Liver (tissue), 8 donors: ENCODE measurements at regions not wholly inside any gene's neighbourhood (a gene's known extent, or its start where the extent isn't known, plus 50 kb on each side); places are given as distances from the start of the nearest gene placed in this dataset.

ENCODE experiments used
- DNase-seq: peaks from one replicate; pipeline ENCODE4 v3.0.0-alpha.2; 2017; ENCODE audit warnings: low spot score
- H3K27ac ChIP-seq, 2 donors: one replicate each; pipeline ENCODE4 v1.7.0; 2013; ENCODE audit warnings: inconsistent platforms in 2 of 2, low read length in 2 of 2, control low read depth in 1 of 2, low read depth in 1 of 2, mild to moderate bottlenecking in 1 of 2
- H3K27me3 ChIP-seq, 4 donors: one replicate each; pipeline versions ENCODE4 v1.6.1 to v1.7.0; 2013; ENCODE audit warnings: low read length in 3 of 4, inconsistent platforms in 1 of 4, mild to moderate bottlenecking in 1 of 4, moderate library complexity in 1 of 4; ENCODE audit not compliant: control insufficient read depth in 4 of 4, insufficient read depth in 4 of 4
- H3K36me3 ChIP-seq, 4 donors: one replicate each; pipeline versions ENCODE4 v1.6.1 to v1.7.0; 2013; ENCODE audit warnings: low read length in 3 of 4, mild to moderate bottlenecking in 3 of 4, low read depth in 1 of 4, moderate library complexity in 1 of 4; ENCODE audit not compliant: control insufficient read depth in 4 of 4, insufficient read depth in 3 of 4
- H3K4me1 ChIP-seq, 4 donors: one replicate each; pipeline versions ENCODE4 v1.6.1 to v1.7.0; 2013; ENCODE audit warnings: low read length in 3 of 4, mild to moderate bottlenecking in 3 of 4, moderate library complexity in 1 of 4; ENCODE audit not compliant: control insufficient read depth in 4 of 4, insufficient read depth in 4 of 4
- H3K4me3 ChIP-seq, 3 donors: one replicate each; pipeline versions ENCODE4 v1.6.1 to v1.7.0; 2013; ENCODE audit warnings: low read length in 3 of 3, control low read depth in 1 of 3, low read depth in 1 of 3, mild to moderate bottlenecking in 1 of 3
- H3K9ac ChIP-seq, 2 donors: one replicate each; pipeline ENCODE4 v1.7.0; 2013; ENCODE audit warnings: low read length in 2 of 2, mild to moderate bottlenecking in 2 of 2, moderate library complexity in 2 of 2, control low read depth in 1 of 2, low read depth in 1 of 2
- H3K9me3 ChIP-seq, 4 donors: one replicate each; pipeline versions ENCODE4 v1.6.1 to v1.7.0; 2013; ENCODE audit warnings: low read length in 3 of 4; ENCODE audit not compliant: control insufficient read depth in 4 of 4
- ATF3 ChIP-seq: IDR thresholded peaks from 2 replicates; pipeline ENCODE4 v1.6.1; 2016; ENCODE audit warnings: antibody characterized with exemption
- CTCF ChIP-seq: fragments of 150-350 bp; IDR thresholded peaks from 2 replicates; pipeline ENCODE4 v1.5.1; 2017; ENCODE audit warnings: improper control_type of control experiment, low read depth, low read length; ENCODE audit not compliant: missing input control
- EGR1 ChIP-seq, 2 donors: IDR thresholded peaks; 2 replicates each; pipeline ENCODE4 v1.6.1; 2016 to 2018; ENCODE audit warnings: antibody characterized with exemption in 2 of 2, low read depth in 2 of 2
- FOXA1 ChIP-seq: IDR thresholded peaks from 2 replicates; pipeline ENCODE4 v1.6.1; 2016; ENCODE audit warnings: antibody characterized with exemption
- FOXA2 ChIP-seq: IDR thresholded peaks from 2 replicates; pipeline ENCODE4 v1.6.1; 2016; ENCODE audit warnings: antibody characterized with exemption
- GABPA ChIP-seq, 2 donors: IDR thresholded peaks in 1 of 2; conservative IDR thresholded peaks in 1 of 2; 2 replicates each; pipeline ENCODE4 v1.6.1; 2016; ENCODE audit warnings: antibody characterized with exemption in 2 of 2, mild to moderate bottlenecking in 1 of 2, moderate library complexity in 1 of 2
- HNF4A ChIP-seq, 2 donors: conservative IDR thresholded peaks; 2 replicates each; pipeline ENCODE4 v1.6.1; 2016; ENCODE audit warnings: antibody characterized with exemption in 2 of 2, mild to moderate bottlenecking in 2 of 2
- HNF4G ChIP-seq: IDR thresholded peaks from 2 replicates; pipeline ENCODE4 v1.6.1; 2016; ENCODE audit warnings: antibody characterized with exemption
- JUND ChIP-seq, 2 donors: IDR thresholded peaks; 2 replicates each; pipeline ENCODE4 v1.6.1; 2016; ENCODE audit warnings: antibody characterized with exemption in 2 of 2
- NR2F2 ChIP-seq: IDR thresholded peaks from 2 replicates; pipeline ENCODE4 v1.6.1; 2016; ENCODE audit warnings: antibody characterized with exemption
- SP1 ChIP-seq: IDR thresholded peaks from 2 replicates; pipeline ENCODE4 v1.6.1; 2018; ENCODE audit warnings: antibody characterized with exemption, mild to moderate bottlenecking
- YY1 ChIP-seq: IDR thresholded peaks from 2 replicates; pipeline ENCODE4 v1.6.1; 2016; ENCODE audit warnings: antibody characterized with exemption, mild to moderate bottlenecking
- WGBS: extraction: QIAGEN DNeasy Blood & Tissue Kit; methylation state at CpG from one replicate; pipeline ENCODE4 v1.1.7; 2013; 5-methylcytosine and 5-hydroxymethylcytosine counted together
- TF ChIP-seq, protein P1 (sequence below): IDR thresholded peaks from 2 replicates; pipeline ENCODE4 v1.6.1; 2016; ENCODE audit warnings: antibody characterized with exemption, mild to moderate bottlenecking
- TF ChIP-seq, protein P2 (sequence below): IDR thresholded peaks from 2 replicates; pipeline ENCODE4 v1.6.1; 2016; ENCODE audit warnings: antibody characterized with exemption
- donor health status: healthy.
- donor health status: healthy.
- donor health status: healthy.
- donor health status: healthy.
- donor health status: healthy.

GRCh38 chr16:85429776-85430522, 183.2 kb upstream of the GSE1 start:
- Histone ChIP-seq H3K4me3 (no peak overlapping the region), H3K9ac (no peak overlapping the region), H3K9me3 (no peaks in the 10 kb centered on the region), H3K27me3 (no peaks in the 10 kb centered on the region), H3K4me1 (no peaks in the 10 kb centered on the region), H3K36me3 (no peaks in the 10 kb centered on the region), H3K27ac (no peak overlapping the region)
- 85% methylated on average over 18 of the region's 18 CpGs for WGBS
- TF ChIP-seq NR2F2 (no peak), YY1 (no peak), ATF3 (no peak), CTCF (no peak), FOXA1 (no peak), FOXA2 (no peak), SP1 (no peak), JUND (IDR thresholded peaks at IDR 0.05) (no peak), EGR1 (IDR thresholded peaks at IDR 0.05; ENCODE audit: low read depth in 2 of 2) (no peak), HNF4A (conservative IDR thresholded peaks at IDR 0.05) (no peak), HNF4G (no peak), GABPA (IDR thresholded peaks at IDR 0.05 in 1 of 2, conservative IDR thresholded peaks at IDR 0.05 in 1 of 2) (no peak)
- TF ChIP-seq, protein P1, sequence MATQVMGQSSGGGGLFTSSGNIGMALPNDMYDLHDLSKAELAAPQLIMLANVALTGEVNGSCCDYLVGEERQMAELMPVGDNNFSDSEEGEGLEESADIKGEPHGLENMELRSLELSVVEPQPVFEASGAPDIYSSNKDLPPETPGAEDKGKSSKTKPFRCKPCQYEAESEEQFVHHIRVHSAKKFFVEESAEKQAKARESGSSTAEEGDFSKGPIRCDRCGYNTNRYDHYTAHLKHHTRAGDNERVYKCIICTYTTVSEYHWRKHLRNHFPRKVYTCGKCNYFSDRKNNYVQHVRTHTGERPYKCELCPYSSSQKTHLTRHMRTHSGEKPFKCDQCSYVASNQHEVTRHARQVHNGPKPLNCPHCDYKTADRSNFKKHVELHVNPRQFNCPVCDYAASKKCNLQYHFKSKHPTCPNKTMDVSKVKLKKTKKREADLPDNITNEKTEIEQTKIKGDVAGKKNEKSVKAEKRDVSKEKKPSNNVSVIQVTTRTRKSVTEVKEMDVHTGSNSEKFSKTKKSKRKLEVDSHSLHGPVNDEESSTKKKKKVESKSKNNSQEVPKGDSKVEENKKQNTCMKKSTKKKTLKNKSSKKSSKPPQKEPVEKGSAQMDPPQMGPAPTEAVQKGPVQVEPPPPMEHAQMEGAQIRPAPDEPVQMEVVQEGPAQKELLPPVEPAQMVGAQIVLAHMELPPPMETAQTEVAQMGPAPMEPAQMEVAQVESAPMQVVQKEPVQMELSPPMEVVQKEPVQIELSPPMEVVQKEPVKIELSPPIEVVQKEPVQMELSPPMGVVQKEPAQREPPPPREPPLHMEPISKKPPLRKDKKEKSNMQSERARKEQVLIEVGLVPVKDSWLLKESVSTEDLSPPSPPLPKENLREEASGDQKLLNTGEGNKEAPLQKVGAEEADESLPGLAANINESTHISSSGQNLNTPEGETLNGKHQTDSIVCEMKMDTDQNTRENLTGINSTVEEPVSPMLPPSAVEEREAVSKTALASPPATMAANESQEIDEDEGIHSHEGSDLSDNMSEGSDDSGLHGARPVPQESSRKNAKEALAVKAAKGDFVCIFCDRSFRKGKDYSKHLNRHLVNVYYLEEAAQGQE, result no peak
- TF ChIP-seq, protein P2, sequence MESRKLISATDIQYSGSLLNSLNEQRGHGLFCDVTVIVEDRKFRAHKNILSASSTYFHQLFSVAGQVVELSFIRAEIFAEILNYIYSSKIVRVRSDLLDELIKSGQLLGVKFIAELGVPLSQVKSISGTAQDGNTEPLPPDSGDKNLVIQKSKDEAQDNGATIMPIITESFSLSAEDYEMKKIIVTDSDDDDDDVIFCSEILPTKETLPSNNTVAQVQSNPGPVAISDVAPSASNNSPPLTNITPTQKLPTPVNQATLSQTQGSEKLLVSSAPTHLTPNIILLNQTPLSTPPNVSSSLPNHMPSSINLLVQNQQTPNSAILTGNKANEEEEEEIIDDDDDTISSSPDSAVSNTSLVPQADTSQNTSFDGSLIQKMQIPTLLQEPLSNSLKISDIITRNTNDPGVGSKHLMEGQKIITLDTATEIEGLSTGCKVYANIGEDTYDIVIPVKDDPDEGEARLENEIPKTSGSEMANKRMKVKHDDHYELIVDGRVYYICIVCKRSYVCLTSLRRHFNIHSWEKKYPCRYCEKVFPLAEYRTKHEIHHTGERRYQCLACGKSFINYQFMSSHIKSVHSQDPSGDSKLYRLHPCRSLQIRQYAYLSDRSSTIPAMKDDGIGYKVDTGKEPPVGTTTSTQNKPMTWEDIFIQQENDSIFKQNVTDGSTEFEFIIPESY, result no peak
- DNase-seq, result no peak
